A549 (cell line): ENCODE measurements at regions not wholly inside any gene's neighbourhood (a gene's known extent, or its start where the extent isn't known, plus 50 kb on each side); places are given as distances from the start of the nearest gene placed in this dataset.

ENCODE experiments used
- ATAC-seq, 2 experiments: fragments of 200-7000 bp in 1 of 2; fragments of >200 bp in 1 of 2; cut with Nextera tagmentation in 1 of 2; cut with Tn5 transposase in 1 of 2; 3 replicates each; pipeline versions ENCODE4 v1.8.0 to v1.9.1; 2018 to 2020; ENCODE audit warnings: mild to moderate bottlenecking in 1 of 2, moderate library complexity in 1 of 2
- CTCF ChIA-PET: fragments of 300-600 bp; sonication (Branson Sonifier 250); formaldehyde crosslinking; extraction: SDS; loops from one replicate; lab custom pipeline; 2021; ENCODE audit warnings: antibody characterized with exemption, inconsistent platforms; lab: Yijun Ruan, JAX
- POLR2A ChIA-PET: fragments of 350-600 bp; formaldehyde crosslinking; extraction: SDS; loops from one replicate; lab custom pipeline; 2021; ENCODE audit warnings: antibody characterized with exemption, inconsistent platforms; lab: Yijun Ruan, JAX
- DNase-seq, 2 experiments: peaks; one replicate each; pipeline versions ENCODE4 v3.0.0 to v3.0.0-alpha.2; 2011 to 2016; ENCODE audit warnings: low read depth in 1 of 2, low spot score in 1 of 2
- FAIRE-seq: peaks from 2 replicates; lab custom pipeline; 2011; peaks lifted over from hg19 to GRCh38; lab: Jason Lieb, UNC
- H3K27ac ChIP-seq, 2 experiments: fragments of >200 bp; sonication (Bioruptor Twin); formaldehyde crosslinking; 3 replicates each; pipeline ENCODE4 v1.5.1; 2016 to 2017
- H3K4me1 ChIP-seq: fragments of >200 bp; sonication (Bioruptor Twin); formaldehyde crosslinking; 3 replicates; pipeline ENCODE4 v1.6.1; 2016
- H3K4me2 ChIP-seq: fragments of >200 bp; sonication (Bioruptor Twin); formaldehyde crosslinking; 3 replicates; pipeline ENCODE4 v1.6.1; 2016
- H3K4me3 ChIP-seq: fragments of >200 bp; sonication (Bioruptor Twin); formaldehyde crosslinking; 3 replicates; pipeline ENCODE4 v1.5.1; 2016
- H3K9me3 ChIP-seq: fragments of >200 bp; sonication (Bioruptor Twin); formaldehyde crosslinking; 3 replicates; pipeline ENCODE4 v1.6.1; 2016
- BHLHE40 ChIP-seq: IDR thresholded peaks from 2 replicates; pipeline ENCODE4 v1.6.1; 2012; ENCODE audit warnings: low read depth, low read length, inconsistent platforms
- CBX2 ChIP-seq: fragments of 200-600 bp; sonication (generic); IDR thresholded peaks from 2 replicates; pipeline ENCODE4 v1.6.1; 2016; ENCODE audit warnings: low read depth, mild to moderate bottlenecking, borderline replicate concordance
- CEBPB ChIP-seq, 2 experiments: fragments of >200 bp in 1 of 2; sonication (Bioruptor Twin) in 1 of 2; formaldehyde crosslinking in 1 of 2; IDR thresholded peaks; 2 replicates each; pipeline ENCODE4 v1.6.1; 2012 to 2016
- CTCF ChIP-seq: fragments of >200 bp; sonication (Bioruptor Twin); formaldehyde crosslinking; IDR thresholded peaks from 3 replicates; pipeline ENCODE4 v1.5.1; 2016
- EHF ChIP-seq: fragments of 250-450 bp; sonication (Bioruptor Pico); IDR thresholded peaks from 2 replicates; pipeline ENCODE4 v1.5.0; 2020; ENCODE audit warnings: mild to moderate bottlenecking
- EHMT2 ChIP-seq: fragments of 200-600 bp; sonication (generic); IDR thresholded peaks from 2 replicates; pipeline ENCODE4 v1.6.1; 2016; ENCODE audit warnings: antibody characterized with exemption, low read depth, mild to moderate bottlenecking, moderate library complexity
- EP300 ChIP-seq, 2 experiments: fragments of >200 bp; sonication (Bioruptor Twin); formaldehyde crosslinking; IDR thresholded peaks; 2 replicates in 1 of 2; 3 replicates in 1 of 2; pipeline ENCODE4 v1.6.1; 2016 to 2017
- ESRRA ChIP-seq: fragments of 150-350 bp; IDR thresholded peaks from 2 replicates; pipeline ENCODE4 v1.6.1; 2014; ENCODE audit warnings: mild to moderate bottlenecking, low read length, borderline replicate concordance
- FOSB ChIP-seq: fragments of 250-450 bp; sonication (Bioruptor Pico); IDR thresholded peaks from 2 replicates; pipeline ENCODE4 v1.5.0; 2020; ENCODE audit warnings: mild to moderate bottlenecking, moderate library complexity
- FOSL2 ChIP-seq, 2 experiments: fragments of 450-650 bp in 1 of 2; fragments of >200 bp in 1 of 2; sonication (Bioruptor Twin) in 1 of 2; formaldehyde crosslinking; IDR thresholded peaks; 2 replicates each; pipeline versions ENCODE4 v1.5.0 to v1.6.1; 2016 to 2020; ENCODE audit warnings: mild to moderate bottlenecking in 1 of 2, moderate library complexity in 1 of 2
- FOXS1 ChIP-seq: fragments of 250-450 bp; sonication (Bioruptor Pico); IDR thresholded peaks from 2 replicates; pipeline ENCODE4 v1.5.0; 2020; ENCODE audit warnings: mild to moderate bottlenecking, moderate library complexity
- GATA3 ChIP-seq: IDR thresholded peaks from 2 replicates; pipeline ENCODE4 v1.6.1; 2012; ENCODE audit warnings: borderline replicate concordance
- HES2 ChIP-seq: fragments of >200 bp; sonication (Bioruptor Twin); formaldehyde crosslinking; IDR thresholded peaks from 2 replicates; pipeline ENCODE4 v1.6.1; 2016
- HEYL ChIP-seq: fragments of 250-450 bp; sonication (Bioruptor Pico); IDR thresholded peaks from 2 replicates; pipeline ENCODE4 v1.8.0; 2021; ENCODE audit warnings: mild to moderate bottlenecking, moderate library complexity
- HMGXB4 ChIP-seq: fragments of 250-450 bp; sonication (Bioruptor Pico); IDR thresholded peaks from 2 replicates; pipeline ENCODE4 v1.5.0; 2021; ENCODE audit warnings: mild to moderate bottlenecking, moderate library complexity, borderline replicate concordance
- HOXB5 ChIP-seq: fragments of 250-450 bp; sonication (Bioruptor Pico); IDR thresholded peaks from 2 replicates; pipeline ENCODE4 v1.5.0; 2020; ENCODE audit warnings: mild to moderate bottlenecking, moderate library complexity
- JUN ChIP-seq, 2 experiments: fragments of >200 bp; sonication (Bioruptor Twin); formaldehyde crosslinking; IDR thresholded peaks; 2 replicates in 1 of 2; 3 replicates in 1 of 2; pipeline ENCODE4 v1.6.1; 2016 to 2017
- MYC ChIP-seq: IDR thresholded peaks from 2 replicates; pipeline ENCODE4 v1.6.1; 2012; ENCODE audit warnings: mild to moderate bottlenecking, inconsistent platforms, low read length, improper control_type of control experiment, borderline replicate concordance
- NR3C1 ChIP-seq: fragments of >200 bp; sonication (Bioruptor Twin); formaldehyde crosslinking; IDR thresholded peaks from 3 replicates; pipeline ENCODE4 v1.6.1; 2017
- POLR2AphosphoS2 ChIP-seq: conservative IDR thresholded peaks from 2 replicates; pipeline ENCODE4 v1.6.1; 2012; ENCODE audit warnings: low read length, improper control_type of control experiment, inconsistent platforms
- RAD21 ChIP-seq, 2 experiments: fragments of >200 bp in 1 of 2; sonication (Bioruptor Twin) in 1 of 2; formaldehyde crosslinking in 1 of 2; IDR thresholded peaks in 1 of 2; conservative IDR thresholded peaks in 1 of 2; 2 replicates in 1 of 2; 3 replicates in 1 of 2; pipeline ENCODE4 v1.6.1; 2012 to 2018; ENCODE audit warnings: inconsistent platforms in 1 of 2
- RARB ChIP-seq: fragments of 250-450 bp; sonication (Bioruptor Pico); IDR thresholded peaks from 2 replicates; pipeline ENCODE4 v1.8.0; 2021; ENCODE audit warnings: mild to moderate bottlenecking, moderate library complexity
- RFX5 ChIP-seq: fragments of 450-650 bp; IDR thresholded peaks from 2 replicates; pipeline ENCODE4 v1.7.1; 2014; ENCODE audit warnings: antibody characterized with exemption, mild to moderate bottlenecking, moderate library complexity
- RNF2 ChIP-seq: fragments of 200-600 bp; sonication (generic); IDR thresholded peaks from 2 replicates; pipeline ENCODE4 v1.6.1; 2016; ENCODE audit warnings: low read depth, mild to moderate bottlenecking, antibody characterized with exemption, moderate library complexity, borderline replicate concordance
- SREBF2 ChIP-seq: fragments of 450-650 bp; IDR thresholded peaks from 2 replicates; pipeline ENCODE4 v1.6.1; 2014; ENCODE audit warnings: mild to moderate bottlenecking, moderate library complexity
- ZFP36 ChIP-seq: fragments of 450-650 bp; IDR thresholded peaks from 2 replicates; pipeline ENCODE4 v1.6.1; 2014; ENCODE audit warnings: borderline replicate concordance; ENCODE audit not compliant: partially characterized antibody
- WGBS: methylation state at CpG from one replicate; pipeline ENCODE4 v1.1.6; 2017; ENCODE audit errors: missing lambda C conversion rate; 5-methylcytosine and 5-hydroxymethylcytosine counted together

- no peak for ATAC-seq
- Histone ChIP-seq H3K9me3 (no peaks in the 10 kb centered on the region), H3K27ac (no peak overlapping the region), H3K4me3 (no peak overlapping the region), H3K4me2 (no peak overlapping the region), H3K4me1 (no peaks in the 10 kb centered on the region)
- WGBS = 0% methylated on average over 1 of the region's 1 CpG
- CTCF ChIA-PET = no interaction called here
- no peak for FAIRE-seq
- POLR2A ChIA-PET = no interaction called here
- no peak for DNase-seq
- no peak for TF ChIP-seq RAD21 (conservative IDR thresholded peaks at IDR 0.05 in 1 of 2, IDR thresholded peaks at IDR 0.05 in 1 of 2)
- no peak for TF ChIP-seq HOXB5 (CRISPR knock-in tag)
- no peak for TF ChIP-seq NR3C1
- no peak for TF ChIP-seq HES2
- TF ChIP-seq POLR2AphosphoS2 = no peak
- TF ChIP-seq EHF (CRISPR knock-in tag) = no peak
- TF ChIP-seq ESRRA = no peak
- no peak for TF ChIP-seq CTCF
- TF ChIP-seq JUN (IDR thresholded peaks at IDR 0.05) = no peak
- TF ChIP-seq RNF2 = no peak
- TF ChIP-seq HMGXB4 = no peak
- no peak for TF ChIP-seq MYC
- TF ChIP-seq CEBPB (IDR thresholded peaks at IDR 0.05) = no peak
- TF ChIP-seq RFX5 = no peak
Observed at GRCh38 chr2:122507261-122507660, 751.8 kb downstream of the TSN start.

- FAIRE-seq (no peak), DNase-seq (no peak), ATAC-seq (no peak)
- no peak for TF ChIP-seq EP300 (IDR thresholded peaks at IDR 0.05)
- no peak for TF ChIP-seq SREBF2
- TF ChIP-seq ZFP36 = no peak
- TF ChIP-seq HOXB5 (CRISPR knock-in tag) = no peak
- no peak for TF ChIP-seq FOSL2 (IDR thresholded peaks at IDR 0.05)
- TF ChIP-seq FOSL2 (CRISPR knock-in tag; IDR thresholded peaks at IDR 0.05) = no peak
- no peak for TF ChIP-seq FOSB (CRISPR knock-in tag)
- no peak for TF ChIP-seq HES2
- TF ChIP-seq RNF2 = no peak
- TF ChIP-seq FOXS1 (CRISPR knock-in tag) = no peak
- no peak for TF ChIP-seq HEYL (CRISPR knock-in tag)
- TF ChIP-seq RFX5 = no peak
- TF ChIP-seq EHMT2 = no peak
- TF ChIP-seq RARB = no peak
- no peak for TF ChIP-seq EHF (CRISPR knock-in tag)
- no peak for TF ChIP-seq CBX2
- no peak for TF ChIP-seq ESRRA
- no peak for TF ChIP-seq BHLHE40
- no peak for TF ChIP-seq GATA3
- TF ChIP-seq HMGXB4 = no peak
- no peaks in the 10 kb centered on the region for H3K4me1 ChIP-seq
- POLR2A ChIA-PET = no interaction called here
- 6% methylated on average over 1 of the region's 1 CpG for WGBS
- H3K4me2 ChIP-seq = no peak overlapping the region
- H3K9me3 ChIP-seq = no peaks in the 10 kb centered on the region
- H3K27ac ChIP-seq = no peak overlapping the region
- CTCF ChIA-PET = no interaction called here
- no peak overlapping the region for H3K4me3 ChIP-seq
Observed at GRCh38 chr2:122512091-122512490, 756.6 kb downstream of the TSN start.
